ENCODE measurements at regions not wholly inside any gene's neighbourhood (a gene's known extent, or its start where the extent isn't known, plus 50 kb on each side); places are given as distances from the start of the nearest gene placed in this dataset.

- no peak for DNase-seq
Observed at GRCh38 chr20:60389882-60390281, 431.7 kb downstream of the CDH26 start.

- DNase-seq = no peak
Observed at GRCh38 chr20:60395991-60396390, 437.8 kb downstream of the CDH26 start.

GRCh38 chr20:60400567-60400966 is 442.3 kb downstream of the CDH26 start:
- DNase-seq = no peak

GRCh38 chr20:60402189-60403058 is 444.2 kb downstream of the CDH26 start:
- DNase-seq = no peak

GRCh38 chr20:60403105-60403741 is 445.0 kb downstream of the CDH26 start:
- DNase-seq = peak in 1 of 5 donors; percentile 4

- no peak for DNase-seq
Observed at GRCh38 chr20:60407011-60407771, 449.0 kb downstream of the CDH26 start.

GRCh38 chr20:60407938-60408337 is 449.7 kb downstream of the CDH26 start:
- DNase-seq = no peak

- DNase-seq = no peak
Observed at GRCh38 chr20:60408435-60408834, 450.2 kb downstream of the CDH26 start.

- DNase-seq = no peak
Observed at GRCh38 chr20:60410618-60411264, 452.5 kb downstream of the CDH26 start.

- no peak for DNase-seq
Observed at GRCh38 chr20:60411813-60412212, 453.6 kb downstream of the CDH26 start.

- DNase-seq = no peak
Observed at GRCh38 chr20:60420676-60421229, 462.5 kb downstream of the CDH26 start.

- no peak for DNase-seq
Observed at GRCh38 chr20:60422848-60423247, 464.6 kb downstream of the CDH26 start.

- no peak for DNase-seq
Observed at GRCh38 chr20:60424267-60424902, 466.2 kb downstream of the CDH26 start.

GRCh38 chr20:60427516-60427915 is 469.3 kb downstream of the CDH26 start:
- no peak for DNase-seq

GRCh38 chr20:60428651-60429050 is 470.4 kb downstream of the CDH26 start:
- no peak for DNase-seq

GRCh38 chr20:60430516-60431001 is 472.3 kb downstream of the CDH26 start:
- DNase-seq = no peak

- no peak for DNase-seq
Observed at GRCh38 chr20:60431349-60431748, 473.1 kb downstream of the CDH26 start.

GRCh38 chr20:60437418-60437817 is 479.2 kb downstream of the CDH26 start:
- DNase-seq = no peak

GRCh38 chr20:60446267-60447111 is 488.3 kb downstream of the CDH26 start:
- no peak for DNase-seq

GRCh38 chr20:60447703-60448102 is 489.5 kb downstream of the CDH26 start:
- DNase-seq = no peak
